ENCODE measurements at regions not wholly inside any gene's neighbourhood (a gene's known extent, or its start where the extent isn't known, plus 50 kb on each side); places are given as distances from the start of the nearest gene placed in this dataset.

DNA sequence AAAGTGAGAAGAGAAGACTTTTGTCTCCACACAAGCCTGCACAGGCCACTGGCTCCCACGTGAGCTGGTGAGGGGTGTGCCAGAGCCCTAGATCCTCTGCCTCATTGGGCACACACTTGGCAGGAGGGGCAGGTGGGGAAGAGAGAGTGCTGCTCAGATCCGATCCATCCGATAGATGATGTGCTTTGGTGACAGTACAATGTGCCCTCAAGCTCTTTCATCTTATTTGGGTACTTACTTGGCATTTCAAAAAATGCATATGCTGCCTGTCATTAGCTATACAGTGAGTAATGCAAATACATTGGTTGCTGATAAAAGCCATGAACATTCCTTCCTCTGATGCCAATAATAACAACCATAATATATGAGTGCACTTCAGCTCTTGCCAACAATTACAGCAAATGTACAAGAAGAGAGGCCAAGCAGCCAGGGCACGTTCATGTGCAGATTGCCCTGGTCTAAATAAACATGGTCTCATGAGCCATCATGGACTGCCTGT lies 255.3 kb downstream of the VAPA start:
- no peak for TF ChIP-seq YY1 (IDR thresholded peaks at IDR 0.05; ENCODE audit: insufficient read depth, insufficient read length)
- no peak for TF ChIP-seq ZNF274 (IDR thresholded peaks at IDR 0.05; ENCODE audit: low read depth, low read length)
- no peak for TF ChIP-seq SUZ12 (IDR thresholded peaks at IDR 0.05; ENCODE audit: extremely low read depth, insufficient read depth, insufficient read length)
